Neuron (in vitro differentiated cells): ENCODE measurements at regions not wholly inside any gene's neighbourhood (a gene's known extent, or its start where the extent isn't known, plus 50 kb on each side); places are given as distances from the start of the nearest gene placed in this dataset.

Experiments used
- H2AFZ ChIP-seq: one replicate; pipeline ENCODE4 v1.6.1; 2013; ENCODE audit warnings: low read depth, mild to moderate bottlenecking, inconsistent platforms, low read length, moderate library complexity
- H3K27me3 ChIP-seq: one replicate; pipeline ENCODE4 v1.6.1; 2013; ENCODE audit warnings: low read length; ENCODE audit not compliant: insufficient read depth
- H3K36me3 ChIP-seq: one replicate; pipeline ENCODE4 v1.6.1; 2013; ENCODE audit warnings: low read length; ENCODE audit not compliant: insufficient read depth
- H3K4me1 ChIP-seq: one replicate; pipeline ENCODE4 v1.6.1; 2013; ENCODE audit warnings: low read length; ENCODE audit not compliant: insufficient read depth
- H3K4me3 ChIP-seq: 2 replicates; pipeline ENCODE4 v1.5.1; 2013; ENCODE audit warnings: mild to moderate bottlenecking, low read length, moderate library complexity
- H3K9me3 ChIP-seq: one replicate; pipeline ENCODE4 v1.6.1; 2013; ENCODE audit warnings: low read length

DNA sequence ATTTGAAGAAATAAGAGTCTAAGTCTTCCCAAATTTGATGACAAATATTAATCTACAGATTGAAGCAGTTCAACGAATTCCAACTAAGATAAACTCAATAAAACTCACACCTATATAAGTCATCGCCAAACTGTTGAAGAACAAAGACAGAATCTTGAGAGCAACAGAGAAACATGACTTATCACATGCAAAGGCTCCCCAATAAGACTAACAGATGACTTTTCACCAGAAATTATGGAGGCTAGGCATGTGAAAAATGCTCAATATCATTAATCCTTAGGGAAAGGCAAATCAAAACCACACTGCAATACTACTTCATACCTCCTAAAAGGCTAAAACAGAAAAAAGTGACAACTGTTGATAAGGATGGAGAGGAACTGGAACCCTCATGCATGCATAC, 517.6 kb upstream of the SUCLG2 start:
- Histone ChIP-seq H3K36me3 (no peaks in the 10 kb centered on the region), H3K4me3 (no peak overlapping the region), H3K9me3 (peaks cover 2% of the 10 kb centered on the region), H3K27me3 (no peaks in the 10 kb centered on the region), H3K4me1 (no peaks in the 10 kb centered on the region), H2AFZ (no peak overlapping the region)

DNA sequence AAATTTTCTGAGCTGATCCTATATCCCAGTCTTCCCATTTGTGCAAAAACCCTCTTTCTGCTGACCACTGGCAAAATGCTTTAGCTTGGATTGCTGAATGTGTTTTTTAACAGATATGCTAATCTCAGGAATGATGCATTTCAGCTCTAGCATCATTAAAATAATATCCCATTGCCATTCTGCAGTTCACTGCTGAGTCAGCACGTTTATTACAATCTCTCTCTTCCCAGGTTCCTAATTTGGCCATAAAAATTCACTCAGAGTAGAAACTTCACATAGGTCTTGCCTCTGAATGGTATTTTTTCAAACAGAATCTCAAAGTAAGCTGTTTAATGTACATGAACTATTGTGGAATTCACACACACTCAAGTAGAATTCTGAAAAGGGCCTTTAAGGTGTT, 509.6 kb upstream of the SUCLG2 start:
- Histone ChIP-seq H3K4me1 (no peaks in the 10 kb centered on the region), H3K9me3 (no peaks in the 10 kb centered on the region), H2AFZ (no peak overlapping the region), H3K36me3 (no peaks in the 10 kb centered on the region), H3K4me3 (no peak overlapping the region), H3K27me3 (no peaks in the 10 kb centered on the region)

GRCh38 chr3:68163062-68163461, 508.6 kb upstream of the SUCLG2 start:
- Histone ChIP-seq H3K36me3 (no peaks in the 10 kb centered on the region), H3K27me3 (no peaks in the 10 kb centered on the region), H3K4me1 (no peaks in the 10 kb centered on the region), H3K9me3 (no peaks in the 10 kb centered on the region), H2AFZ (no peak overlapping the region), H3K4me3 (no peak overlapping the region)

DNA sequence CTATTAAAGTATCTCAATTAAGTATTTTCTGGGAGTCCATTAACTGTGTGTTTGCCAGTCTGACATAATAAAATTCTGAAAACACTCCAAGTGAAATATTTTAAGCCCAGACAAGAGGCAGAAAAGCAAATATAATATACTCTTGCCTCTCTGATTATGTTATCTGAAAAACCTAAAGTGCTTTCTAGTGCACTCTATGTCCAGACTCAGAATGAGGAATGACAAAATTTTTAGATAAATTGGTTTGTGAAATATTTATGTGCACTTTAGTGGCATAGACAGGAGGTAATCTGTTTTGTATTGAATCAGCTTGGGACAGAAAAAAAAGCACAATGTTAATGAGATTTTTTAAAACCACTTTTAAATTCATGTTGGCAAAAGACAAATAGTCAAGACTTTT, 508.2 kb upstream of the SUCLG2 start:
- H3K36me3 ChIP-seq = no peaks in the 10 kb centered on the region
- H3K4me3 ChIP-seq = no peak overlapping the region
- H3K27me3 ChIP-seq = no peaks in the 10 kb centered on the region
- no peaks in the 10 kb centered on the region for H3K9me3 ChIP-seq
- H3K4me1 ChIP-seq = no peaks in the 10 kb centered on the region
- H2AFZ ChIP-seq = no peak overlapping the region

DNA sequence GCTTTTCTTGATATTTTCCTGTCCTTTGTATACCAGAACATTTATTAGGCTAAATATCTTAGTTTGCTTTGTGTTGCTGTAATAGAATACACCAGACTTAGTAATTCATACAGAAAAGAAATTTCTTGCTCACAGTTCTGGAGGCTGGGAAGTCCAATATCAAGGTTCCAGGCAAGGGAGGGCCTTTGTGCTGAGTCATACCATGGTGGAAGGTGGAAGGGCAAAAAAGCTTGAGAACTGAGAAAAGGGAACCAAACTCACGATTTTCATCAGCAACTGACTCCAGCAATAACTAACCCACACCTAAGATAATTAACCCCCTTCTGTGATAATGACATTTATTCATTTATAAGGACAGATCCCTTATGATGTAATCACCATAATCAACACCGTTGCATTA, 496.9 kb upstream of the SUCLG2 start:
- Histone ChIP-seq H3K4me3 (no peak overlapping the region), H3K4me1 (no peaks in the 10 kb centered on the region), H3K36me3 (no peaks in the 10 kb centered on the region), H2AFZ (no peak overlapping the region), H3K27me3 (no peaks in the 10 kb centered on the region), H3K9me3 (no peaks in the 10 kb centered on the region)

DNA sequence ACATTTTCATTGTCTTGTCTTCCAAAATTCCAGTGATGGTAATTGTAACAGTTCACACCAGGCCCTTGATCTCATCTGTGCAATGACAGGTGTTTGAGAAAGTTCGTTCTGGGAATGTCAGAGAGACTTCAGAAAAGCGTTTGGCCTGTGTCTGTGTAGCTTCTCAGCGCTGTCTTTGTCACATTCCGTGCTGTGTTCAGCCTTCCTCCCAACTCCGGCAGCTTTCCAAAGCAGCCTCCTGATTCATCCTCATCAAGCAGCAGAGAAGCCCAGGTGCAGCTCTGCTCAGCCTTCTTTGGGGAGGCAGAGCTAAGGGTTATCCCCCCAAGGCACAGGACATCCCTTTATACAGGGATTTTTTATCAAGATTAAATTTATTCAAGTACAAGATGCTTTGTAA, 494.0 kb upstream of the SUCLG2 start:
- no peaks in the 10 kb centered on the region for H3K36me3 ChIP-seq
- H3K4me1 ChIP-seq = no peaks in the 10 kb centered on the region
- H3K4me3 ChIP-seq = no peak overlapping the region
- no peak overlapping the region for H2AFZ ChIP-seq
- no peaks in the 10 kb centered on the region for H3K27me3 ChIP-seq
- no peaks in the 10 kb centered on the region for H3K9me3 ChIP-seq

DNA sequence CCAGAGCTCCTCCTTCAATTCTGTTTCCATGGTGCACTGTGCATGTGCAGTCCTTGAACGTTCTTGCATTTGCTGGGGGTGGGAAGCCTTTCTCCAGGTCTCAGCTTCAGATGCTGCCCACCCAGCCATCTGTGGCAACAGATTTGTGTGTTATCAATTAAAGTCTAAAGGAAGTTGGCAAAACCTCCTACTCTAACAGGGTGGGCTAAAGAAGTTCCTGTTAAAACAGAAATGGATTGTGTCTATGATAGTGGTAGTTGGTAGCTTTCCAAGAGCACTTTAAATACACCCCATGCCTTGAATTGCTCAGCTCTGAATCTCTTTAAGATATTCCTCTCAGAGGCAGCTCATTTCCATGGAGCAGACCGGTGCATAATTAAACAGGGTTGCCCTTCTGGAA, 488.0 kb upstream of the SUCLG2 start:
- Histone ChIP-seq H3K4me1 (no peaks in the 10 kb centered on the region), H3K36me3 (no peaks in the 10 kb centered on the region), H3K4me3 (no peak overlapping the region), H3K27me3 (no peaks in the 10 kb centered on the region), H3K9me3 (no peaks in the 10 kb centered on the region), H2AFZ (no peak overlapping the region)

- Histone ChIP-seq H3K4me3 (no peak overlapping the region), H3K9me3 (no peaks in the 10 kb centered on the region)
Measured at GRCh38 chr3:68139897-68140296, 485.5 kb upstream of the SUCLG2 start.

DNA sequence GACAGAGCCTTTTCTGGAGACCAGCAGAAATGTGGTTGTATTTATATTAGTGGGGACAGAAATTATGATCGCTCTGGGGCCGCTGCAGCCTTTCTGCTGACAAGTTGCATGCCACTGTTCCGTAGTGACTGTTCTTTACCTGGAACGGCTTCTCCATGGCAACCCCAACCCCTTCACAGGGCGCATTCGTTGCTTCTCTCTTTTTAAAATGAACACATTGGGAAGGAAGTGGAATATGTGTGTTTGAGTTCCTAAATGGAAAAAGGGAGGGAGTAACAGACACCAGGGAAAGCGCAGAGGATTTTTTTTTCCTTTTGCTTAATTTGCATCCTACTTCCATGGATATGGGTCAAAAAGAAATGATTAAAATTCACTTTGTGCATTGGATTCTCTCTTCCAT, 482.0 kb upstream of the SUCLG2 start:
- no peaks in the 10 kb centered on the region for H3K4me1 ChIP-seq

More at GRCh38 chr3:68139897-68140296, 485.5 kb upstream of the SUCLG2 start:
- H3K36me3 ChIP-seq = no peaks in the 10 kb centered on the region
- H3K4me1 ChIP-seq = no peaks in the 10 kb centered on the region
- no peak overlapping the region for H2AFZ ChIP-seq
- H3K27me3 ChIP-seq = no peaks in the 10 kb centered on the region

DNA sequence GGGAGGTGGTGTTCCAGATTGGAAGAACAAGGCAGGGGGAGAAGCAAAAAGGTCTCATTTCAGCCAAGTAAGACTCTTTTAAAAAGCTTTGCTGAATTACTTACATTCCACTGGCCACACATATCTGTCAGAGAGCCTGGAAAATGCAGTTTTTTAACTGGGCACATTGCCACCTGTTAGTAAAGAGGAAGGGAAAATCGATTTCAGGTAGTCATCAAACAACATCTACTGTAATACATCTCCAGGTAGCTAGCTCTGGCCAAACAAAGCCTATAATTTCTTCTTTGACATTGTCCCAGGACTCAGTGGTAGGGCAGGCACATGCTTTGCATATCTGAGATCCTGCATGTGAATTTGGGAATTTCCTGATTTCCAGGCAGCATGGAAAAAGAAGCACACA, 480.7 kb upstream of the SUCLG2 start:
- H3K27me3 ChIP-seq = no peaks in the 10 kb centered on the region
- no peaks in the 10 kb centered on the region for H3K36me3 ChIP-seq
- H3K4me3 ChIP-seq = no peak overlapping the region
- H3K4me1 ChIP-seq = no peaks in the 10 kb centered on the region
- H2AFZ ChIP-seq = no peak overlapping the region
- H3K9me3 ChIP-seq = no peaks in the 10 kb centered on the region

More for the DNA sequence above, 482.0 kb upstream of the SUCLG2 start:
- Histone ChIP-seq H3K4me3 (no peak overlapping the region), H3K36me3 (no peaks in the 10 kb centered on the region), H3K27me3 (no peaks in the 10 kb centered on the region), H3K9me3 (no peaks in the 10 kb centered on the region), H2AFZ (no peak overlapping the region)

DNA sequence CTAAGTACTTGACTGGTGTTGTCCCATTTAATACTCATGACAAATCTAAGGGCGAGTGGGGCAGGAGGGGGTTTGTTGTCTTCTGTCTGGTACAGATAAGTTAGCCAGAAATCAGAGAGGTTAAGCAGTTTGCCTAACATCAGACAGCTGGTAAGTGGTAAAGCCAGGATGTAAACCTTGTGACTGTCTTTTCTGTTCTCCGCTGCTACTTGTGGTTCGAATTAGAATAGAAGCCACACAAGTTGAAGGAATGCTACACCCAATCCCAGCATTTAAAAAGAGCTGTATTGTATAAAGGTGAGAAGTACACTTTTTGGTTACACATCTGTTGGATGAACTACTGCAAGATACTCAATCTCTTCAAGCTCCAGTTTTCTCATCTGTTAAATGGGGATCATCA, 474.7 kb upstream of the SUCLG2 start:
- Histone ChIP-seq H2AFZ (no peak overlapping the region), H3K9me3 (no peaks in the 10 kb centered on the region), H3K36me3 (no peaks in the 10 kb centered on the region), H3K4me1 (no peaks in the 10 kb centered on the region), H3K27me3 (no peaks in the 10 kb centered on the region), H3K4me3 (no peak overlapping the region)

DNA sequence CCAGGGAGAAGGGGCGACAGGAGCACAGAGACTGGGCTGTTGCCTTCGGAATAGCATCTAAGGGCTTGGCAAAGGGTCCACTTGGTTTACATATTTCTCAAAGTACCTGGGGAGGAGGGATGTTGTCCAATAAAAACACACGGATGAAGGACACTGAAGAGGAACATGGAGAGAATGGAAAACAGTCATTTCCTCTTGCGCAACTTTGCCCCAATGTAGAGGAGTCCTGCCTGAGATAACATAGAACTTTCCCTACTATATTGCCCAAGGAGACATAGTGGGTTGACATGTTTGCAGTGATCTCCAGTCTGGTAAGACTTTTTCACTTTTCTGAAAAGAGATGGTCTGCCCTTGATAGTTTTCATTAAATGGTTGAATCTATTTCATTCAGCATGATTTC, 468.8 kb upstream of the SUCLG2 start:
- Histone ChIP-seq H3K27me3 (no peaks in the 10 kb centered on the region), H3K36me3 (no peaks in the 10 kb centered on the region), H3K4me3 (no peak overlapping the region), H3K4me1 (no peaks in the 10 kb centered on the region), H3K9me3 (no peaks in the 10 kb centered on the region), H2AFZ (no peak overlapping the region)

DNA sequence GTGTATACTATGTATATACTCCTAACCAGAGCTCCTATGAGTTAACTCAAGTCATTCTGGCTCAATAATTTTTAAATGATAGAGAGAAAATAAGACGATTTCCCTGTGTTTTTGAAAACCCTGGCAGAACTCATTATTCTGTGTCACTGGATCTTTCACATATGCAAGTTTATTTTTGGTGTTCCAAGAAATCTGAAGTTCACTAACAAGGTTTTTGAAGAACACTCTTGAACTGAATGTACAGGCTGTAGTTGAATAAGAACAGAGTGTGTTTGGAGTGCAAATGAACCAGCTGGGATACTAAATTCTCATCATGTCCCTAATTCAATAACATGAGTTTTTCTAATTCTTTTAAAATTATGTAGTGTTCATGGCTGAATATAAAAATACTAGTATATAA, 466.9 kb upstream of the SUCLG2 start:
- no peak overlapping the region for H2AFZ ChIP-seq
- H3K4me1 ChIP-seq = no peaks in the 10 kb centered on the region
- H3K9me3 ChIP-seq = no peaks in the 10 kb centered on the region
- no peaks in the 10 kb centered on the region for H3K27me3 ChIP-seq
- no peak overlapping the region for H3K4me3 ChIP-seq
- H3K36me3 ChIP-seq = no peaks in the 10 kb centered on the region

DNA sequence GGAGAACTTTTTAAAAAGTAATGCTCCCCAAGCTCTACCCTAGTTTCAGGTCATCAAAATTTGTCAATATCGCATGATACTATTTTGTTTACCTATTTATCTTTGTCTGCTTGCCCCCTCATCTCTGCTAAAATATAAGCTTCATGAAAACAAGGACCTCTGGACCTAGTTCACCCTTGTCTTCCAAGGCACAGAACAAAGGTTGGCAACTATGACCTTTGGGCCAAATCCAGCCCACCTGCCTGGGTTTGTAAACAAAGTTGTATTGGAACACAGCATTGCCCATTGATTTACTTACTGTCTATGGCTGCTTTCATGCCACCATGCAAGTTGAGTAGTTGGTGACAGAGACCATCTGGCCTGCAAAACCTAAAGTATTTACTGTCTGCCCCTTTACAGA, 462.2 kb upstream of the SUCLG2 start:
- H3K27me3 ChIP-seq = no peaks in the 10 kb centered on the region
- H3K4me1 ChIP-seq = no peaks in the 10 kb centered on the region
- H3K9me3 ChIP-seq = no peaks in the 10 kb centered on the region
- H3K36me3 ChIP-seq = no peaks in the 10 kb centered on the region
- no peak overlapping the region for H3K4me3 ChIP-seq
- no peak overlapping the region for H2AFZ ChIP-seq
